GM21360 (cell line): ENCODE measurements at regions not wholly inside any gene's neighbourhood (a gene's known extent, or its start where the extent isn't known, plus 50 kb on each side); places are given as distances from the start of the nearest gene placed in this dataset.

Experiments
- ATAC-seq: cut with Tn5 transposase; IDR thresholded peaks from one replicate; pipeline ENCODE4 v1.9.1; 2021; ENCODE audit warnings: mild to moderate bottlenecking, moderate library complexity; ENCODE audit not compliant: unreplicated experiment

DNA sequence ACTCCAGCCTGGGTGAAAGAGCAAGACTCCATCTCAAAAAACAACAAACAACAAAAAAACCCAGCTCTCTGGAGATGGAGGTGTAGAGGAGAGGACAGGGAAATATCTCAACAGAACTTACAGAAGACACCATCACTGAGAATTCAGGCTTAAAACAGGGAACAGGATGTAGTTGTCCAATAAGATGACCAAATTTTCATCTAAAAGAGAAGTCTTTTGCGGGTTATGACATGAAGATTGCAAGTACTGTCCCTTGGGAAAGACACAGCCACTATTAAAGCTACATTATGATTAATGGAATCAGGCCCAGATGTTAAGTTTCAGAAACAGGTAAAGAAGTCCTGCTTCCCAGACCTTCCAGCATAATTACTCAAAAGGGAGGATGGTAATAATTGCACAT is 235.2 kb upstream of the NRP1 start:
- no peak for ATAC-seq

GRCh38 chr10:33566426-33566825 is 232.0 kb upstream of the NRP1 start:
- ATAC-seq = no peak

GRCh38 chr10:33566001-33566400 is 231.5 kb upstream of the NRP1 start:
- ATAC-seq = no peak

DNA sequence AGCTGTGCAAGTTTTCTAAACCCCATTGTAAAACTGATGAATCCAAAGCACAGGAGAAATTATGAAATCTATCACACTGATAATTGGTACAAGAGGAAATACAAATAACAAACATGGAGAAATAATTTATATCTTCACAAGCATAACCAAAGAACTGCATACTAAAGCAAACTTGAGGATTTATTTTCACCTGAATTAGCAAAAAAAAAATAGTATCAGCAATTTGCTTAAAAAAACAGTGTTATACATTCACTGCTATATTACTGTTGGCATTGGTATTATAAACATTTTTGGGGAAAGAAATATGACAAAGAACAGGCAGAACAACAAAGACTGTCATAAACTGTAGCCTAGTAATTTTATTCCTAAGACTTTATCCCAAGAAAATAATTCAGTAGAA is 230.8 kb upstream of the NRP1 start:
- no peak for ATAC-seq

- no peak for ATAC-seq
Observed at GRCh38 chr10:33559105-33559504, 224.6 kb upstream of the NRP1 start.

DNA sequence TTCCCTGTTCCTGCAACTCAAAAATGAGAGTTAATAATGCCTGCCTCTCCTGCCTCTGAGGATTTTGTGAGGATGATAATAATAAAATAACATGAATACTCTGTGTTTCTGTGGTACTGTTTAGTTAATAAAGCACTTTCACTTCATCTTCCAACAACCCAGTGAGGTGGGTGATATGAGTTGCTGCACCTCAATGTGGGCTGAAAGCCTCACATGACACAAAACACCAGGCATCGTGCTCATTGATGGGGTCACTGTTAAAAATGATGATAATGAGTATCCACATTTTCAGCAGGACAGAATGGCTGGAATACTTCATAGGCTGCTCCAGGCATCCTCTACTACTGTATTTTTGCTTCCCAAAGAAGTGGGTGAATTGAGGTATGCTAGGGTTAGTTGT is 222.8 kb upstream of the NRP1 start:
- no peak for ATAC-seq

- ATAC-seq = no peak
Observed at GRCh38 chr10:33556620-33557019, 222.2 kb upstream of the NRP1 start.

DNA sequence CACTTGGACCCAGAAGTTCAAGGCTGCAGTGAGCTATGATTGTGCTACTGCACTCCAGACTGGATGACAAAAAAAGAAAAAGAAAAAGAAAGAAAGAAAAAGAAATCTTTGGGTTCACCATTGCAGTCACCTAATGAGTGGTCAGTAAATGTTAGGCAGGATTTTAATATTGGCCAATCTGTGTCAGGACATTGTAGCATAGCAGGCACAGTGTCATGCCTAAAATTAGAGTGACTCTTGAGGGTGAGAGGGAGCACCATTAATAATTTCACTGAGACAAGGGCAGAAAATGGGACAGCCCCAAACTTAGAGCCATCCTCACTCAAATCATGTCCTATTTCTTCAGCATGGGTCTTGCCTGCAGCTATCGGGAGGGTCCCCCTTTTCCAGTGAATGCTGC is 221.6 kb upstream of the NRP1 start:
- ATAC-seq = no peak

GRCh38 chr10:33553748-33554571 is 219.5 kb upstream of the NRP1 start:
- ATAC-seq = no peak

DNA sequence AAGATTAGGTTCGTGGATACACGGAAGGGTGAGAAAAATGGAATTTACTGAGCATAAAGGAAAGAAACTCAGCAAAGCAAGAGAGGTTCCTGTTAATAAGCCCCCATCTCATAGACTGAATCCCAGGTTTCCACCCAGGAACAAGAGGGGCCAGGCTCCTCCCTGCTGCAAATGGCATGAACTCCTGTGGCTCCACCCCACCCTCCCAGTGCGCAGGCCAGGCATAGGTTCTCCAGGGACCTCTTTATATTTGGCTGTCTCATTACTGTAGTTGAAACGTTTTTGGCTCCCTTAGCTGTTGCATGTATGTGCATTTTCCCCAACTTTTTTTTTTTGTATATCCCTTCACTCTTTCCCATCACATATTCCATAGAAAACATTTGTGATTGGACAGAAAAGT is 217.8 kb upstream of the NRP1 start:
- no peak for ATAC-seq

- ATAC-seq = no peak
Observed at GRCh38 chr10:33550811-33551210, 216.3 kb upstream of the NRP1 start.

- ATAC-seq = no peak
Observed at GRCh38 chr10:33547976-33548375, 213.5 kb upstream of the NRP1 start.

GRCh38 chr10:33546031-33546430 is 211.6 kb upstream of the NRP1 start:
- ATAC-seq = no peak

GRCh38 chr10:33542752-33543505 is 208.5 kb upstream of the NRP1 start:
- ATAC-seq = no peak

- ATAC-seq = no peak
Observed at GRCh38 chr10:33539116-33539515, 204.6 kb upstream of the NRP1 start.

DNA sequence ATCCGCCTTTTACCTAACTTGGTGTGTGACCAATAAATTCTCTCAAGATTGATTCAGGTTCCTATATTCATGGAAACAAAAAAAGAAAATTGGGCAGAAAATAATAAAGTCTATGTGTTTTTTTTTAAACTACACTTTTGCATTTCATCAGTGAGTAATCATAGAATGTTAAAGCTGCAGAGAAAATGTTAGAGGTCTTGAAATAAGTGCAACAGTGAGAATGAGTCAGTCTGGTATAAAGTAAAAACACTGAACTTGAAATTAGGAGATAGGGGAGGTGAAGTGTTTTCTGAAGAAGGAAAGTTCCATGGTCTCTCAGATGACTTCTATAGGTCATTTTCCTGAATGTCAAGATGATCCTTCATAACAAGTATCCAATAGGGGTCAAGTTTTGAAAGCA is 202.6 kb upstream of the NRP1 start:
- ATAC-seq = no peak

- ATAC-seq = no peak
Observed at GRCh38 chr10:33536508-33536907, 202.0 kb upstream of the NRP1 start.

DNA sequence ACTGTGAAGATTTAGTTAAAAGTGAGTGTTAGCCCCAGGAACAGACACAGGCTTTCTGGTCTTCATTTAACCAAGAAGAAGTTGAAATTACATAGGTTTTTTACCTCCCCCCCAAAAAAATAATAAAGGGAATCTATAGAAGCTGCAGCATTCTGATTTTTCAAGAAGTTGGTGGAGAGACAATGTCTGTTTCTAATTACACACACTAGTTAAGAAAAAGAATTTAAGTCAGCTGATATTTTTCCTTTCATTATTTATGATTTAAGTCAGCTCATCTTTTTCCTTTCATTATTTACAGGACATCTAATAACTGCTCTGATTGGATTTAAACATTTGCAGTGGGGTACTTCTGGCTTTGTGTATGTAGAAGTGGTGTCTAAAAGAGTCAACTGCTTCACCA is 201.4 kb upstream of the NRP1 start:
- no peak for ATAC-seq

DNA sequence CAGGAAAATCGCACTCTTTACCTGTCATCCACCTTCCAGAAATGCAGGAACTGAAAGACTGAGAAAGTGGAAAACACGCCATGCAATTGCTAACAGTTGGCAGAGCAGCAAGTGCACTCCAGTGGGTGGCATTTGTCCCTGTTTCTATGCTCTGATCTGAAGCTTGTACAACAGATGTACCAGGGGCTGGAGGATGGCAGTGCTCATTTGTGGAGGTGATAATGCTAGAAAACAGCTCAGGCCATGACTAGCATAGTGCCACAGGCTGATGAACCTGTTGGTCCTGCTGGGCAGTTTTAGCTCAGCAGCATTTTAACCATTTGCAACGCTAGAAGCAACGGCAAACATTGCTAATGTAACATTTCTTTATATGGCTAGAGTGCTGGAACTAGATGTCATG is 199.9 kb upstream of the NRP1 start:
- ATAC-seq = no peak

GRCh38 chr10:33533612-33534011 is 199.1 kb upstream of the NRP1 start:
- no peak for ATAC-seq

GRCh38 chr10:33532901-33533300 is 198.4 kb upstream of the NRP1 start:
- ATAC-seq = no peak

GRCh38 chr10:33529234-33529633 is 194.8 kb upstream of the NRP1 start:
- no peak for ATAC-seq
